ENCODE measurements at regions not wholly inside any gene's neighbourhood (a gene's known extent, or its start where the extent isn't known, plus 50 kb on each side); places are given as distances from the start of the nearest gene placed in this dataset.
"Not testable (repeated sequence)": the region's sequence is repeated elsewhere in the genome, so short reads cannot be mapped to it uniquely, and the experiment has no call there.

DNA sequence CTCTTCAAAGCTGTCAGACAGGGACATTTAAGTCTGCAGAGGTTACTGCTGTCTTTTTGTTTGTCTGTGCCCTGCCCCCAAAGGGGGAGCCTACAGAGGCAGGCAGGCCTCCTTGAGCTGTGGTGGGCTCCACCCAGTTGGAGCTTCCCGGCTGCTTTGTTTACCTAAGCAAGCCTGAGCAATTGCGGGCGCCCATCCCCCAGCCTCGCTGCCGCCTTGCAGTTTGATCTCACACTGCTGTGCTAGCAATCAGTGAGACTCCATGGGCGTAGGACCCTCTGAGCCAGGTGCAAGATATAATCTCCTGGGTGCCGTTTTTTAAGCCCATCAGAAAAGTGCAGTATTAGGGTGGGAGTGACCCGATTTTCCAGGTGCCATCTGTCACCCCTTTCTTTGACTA is 582.6 kb upstream of the TPK1 start:
- TF ChIP-seq EP300 (conservative IDR thresholded peaks at IDR 0.05; ENCODE audit: poor library complexity, severe bottlenecking); POLR2AphosphoS5 (IDR thresholded peaks at IDR 0.05); EZH2 (IDR thresholded peaks at IDR 0.05; ENCODE audit: borderline replicate concordance, insufficient read depth, low read length, poor library complexity, severe bottlenecking): not testable (repeated sequence)
- TF ChIP-seq, protein P1, sequence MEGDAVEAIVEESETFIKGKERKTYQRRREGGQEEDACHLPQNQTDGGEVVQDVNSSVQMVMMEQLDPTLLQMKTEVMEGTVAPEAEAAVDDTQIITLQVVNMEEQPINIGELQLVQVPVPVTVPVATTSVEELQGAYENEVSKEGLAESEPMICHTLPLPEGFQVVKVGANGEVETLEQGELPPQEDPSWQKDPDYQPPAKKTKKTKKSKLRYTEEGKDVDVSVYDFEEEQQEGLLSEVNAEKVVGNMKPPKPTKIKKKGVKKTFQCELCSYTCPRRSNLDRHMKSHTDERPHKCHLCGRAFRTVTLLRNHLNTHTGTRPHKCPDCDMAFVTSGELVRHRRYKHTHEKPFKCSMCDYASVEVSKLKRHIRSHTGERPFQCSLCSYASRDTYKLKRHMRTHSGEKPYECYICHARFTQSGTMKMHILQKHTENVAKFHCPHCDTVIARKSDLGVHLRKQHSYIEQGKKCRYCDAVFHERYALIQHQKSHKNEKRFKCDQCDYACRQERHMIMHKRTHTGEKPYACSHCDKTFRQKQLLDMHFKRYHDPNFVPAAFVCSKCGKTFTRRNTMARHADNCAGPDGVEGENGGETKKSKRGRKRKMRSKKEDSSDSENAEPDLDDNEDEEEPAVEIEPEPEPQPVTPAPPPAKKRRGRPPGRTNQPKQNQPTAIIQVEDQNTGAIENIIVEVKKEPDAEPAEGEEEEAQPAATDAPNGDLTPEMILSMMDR (IDR thresholded peaks at IDR 0.05; ENCODE audit: poor library complexity, severe bottlenecking): not testable (repeated sequence)

All from neural cell (in vitro differentiated cells).